Head of caudate nucleus (tissue), 42 donors: ENCODE measurements at regions not wholly inside any gene's neighbourhood (a gene's known extent, or its start where the extent isn't known, plus 50 kb on each side); places are given as distances from the start of the nearest gene placed in this dataset.
"Not testable (repeated sequence)": the region's sequence is repeated elsewhere in the genome, so short reads cannot be mapped to it uniquely, and the experiment has no call there.

Experiments
- DNase-seq, 42 donors: peaks; one replicate each; pipeline versions ENCODE4 v3.0.0 to v3.0.0-alpha.2; 2020 to 2021; ENCODE audit warnings: mixed read lengths in 7 of 42
- intact Hi-C: fragments of 100-400 bp; cut with DNase I; formaldehyde crosslinking; loops from one replicate; pipeline ENCODE4 v1.15.0; 2022

DNA sequence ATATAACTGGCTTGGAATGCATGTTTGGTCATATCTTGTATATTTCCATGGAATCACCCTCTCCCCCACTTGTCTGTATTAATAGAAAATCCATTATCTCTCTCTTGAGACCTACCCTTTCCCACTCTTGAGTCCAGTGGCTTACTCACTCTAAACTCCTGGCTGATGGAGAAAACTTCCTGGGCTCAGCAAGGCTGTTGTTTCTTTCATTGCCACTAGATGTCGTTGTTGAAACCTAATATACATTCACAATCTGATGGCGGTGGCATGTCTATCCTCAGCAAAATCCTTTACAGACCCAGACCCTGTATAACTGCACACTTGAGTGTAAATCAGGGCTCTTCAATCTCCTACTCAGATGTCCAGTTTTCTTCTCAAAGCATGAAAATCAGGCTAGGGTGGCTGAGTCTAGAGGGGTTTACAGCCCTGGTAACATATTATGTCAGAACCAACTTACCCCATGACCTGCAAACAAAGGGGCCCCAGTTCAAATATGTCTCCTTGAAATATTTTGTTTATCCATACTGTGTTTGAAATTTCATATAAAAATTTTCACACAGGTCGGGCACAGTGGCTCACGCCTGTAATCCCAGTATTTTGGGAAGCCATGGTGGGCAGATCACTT lies 70.0 kb upstream of the FAM241A start:
- DNase-seq, result peak in 13 of 42 donors; percentile 9 to 55 (median 25)

DNA sequence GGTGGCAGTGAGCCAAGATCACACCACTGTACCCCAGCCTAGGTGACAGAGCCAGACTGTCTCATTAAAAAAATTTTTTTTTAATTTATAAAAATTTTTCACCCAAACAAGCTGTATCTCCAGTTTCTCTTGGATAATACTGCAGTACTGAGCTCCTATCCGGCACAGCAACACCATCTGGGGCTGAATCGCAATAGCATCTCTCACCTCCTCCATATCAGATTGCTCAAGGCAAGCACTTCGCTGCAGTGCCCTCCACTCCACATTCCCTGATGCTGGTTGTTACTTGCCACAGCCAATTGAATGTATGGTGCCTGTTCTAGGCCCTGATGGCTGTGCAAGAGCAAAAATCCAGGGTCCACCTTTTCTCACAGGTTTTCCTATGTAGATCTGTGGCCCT lies 69.3 kb upstream of the FAM241A start:
- intact Hi-C loops, result no loop called here

More for the DNA sequence above, 70.0 kb upstream of the FAM241A start:
- intact Hi-C loops, result no loop called here

DNA sequence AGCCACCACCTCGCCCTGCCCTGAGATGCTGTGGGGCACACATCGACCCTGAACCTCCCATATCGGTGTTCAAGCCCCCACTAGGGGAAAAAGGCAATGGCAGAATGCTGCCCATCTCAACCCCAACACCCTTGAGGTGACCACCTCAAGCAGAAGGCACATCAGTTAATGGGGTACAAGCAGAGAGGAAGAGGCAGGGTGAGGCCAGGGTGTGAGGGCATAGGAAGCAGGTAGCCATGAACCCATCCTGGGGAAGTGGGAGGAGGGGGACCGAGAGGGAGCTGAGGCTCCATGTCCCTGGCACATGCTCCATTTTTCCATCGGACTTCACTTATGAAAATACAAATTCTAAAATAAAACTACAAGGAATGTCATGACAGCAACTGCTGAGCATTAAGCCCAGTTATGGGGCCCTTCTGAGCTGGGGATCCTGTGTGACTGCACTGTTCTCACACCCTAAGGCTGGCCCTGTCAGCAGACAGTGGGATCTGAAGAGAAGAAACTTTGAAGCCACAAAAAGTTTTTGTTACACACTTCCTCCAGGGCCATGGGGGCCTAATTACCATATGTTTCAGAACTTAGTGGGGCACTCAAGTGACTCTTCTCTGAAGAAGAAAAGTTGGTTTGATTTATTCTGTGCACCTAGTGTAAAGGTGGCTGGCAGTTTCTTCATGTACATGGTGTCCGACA lies 68.2 kb upstream of the FAM241A start:
- intact Hi-C loops, result no loop called here
- no peak for DNase-seq

More for the DNA sequence above, 69.3 kb upstream of the FAM241A start:
- DNase-seq, result no peak

DNA sequence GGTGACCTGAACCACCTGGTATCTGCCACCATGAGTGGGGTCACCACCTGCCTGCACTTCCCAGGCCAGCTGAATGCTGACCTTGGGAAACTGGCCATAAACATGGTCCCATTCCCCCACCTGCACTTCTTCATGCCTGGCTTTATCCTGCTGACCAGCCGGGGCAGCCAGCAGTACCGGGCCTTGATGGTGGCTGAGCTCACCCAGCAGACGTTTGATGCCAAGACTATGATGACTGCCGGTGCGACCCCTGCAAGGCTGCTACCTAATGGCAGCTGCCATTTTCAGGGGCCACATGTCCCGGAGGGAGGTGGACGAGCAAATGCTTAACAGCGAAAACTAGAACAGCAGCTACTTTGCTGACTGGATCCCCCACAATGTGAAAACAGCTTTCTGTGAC lies 67.5 kb upstream of the FAM241A start:
- intact Hi-C loops, result no loop called here

DNA sequence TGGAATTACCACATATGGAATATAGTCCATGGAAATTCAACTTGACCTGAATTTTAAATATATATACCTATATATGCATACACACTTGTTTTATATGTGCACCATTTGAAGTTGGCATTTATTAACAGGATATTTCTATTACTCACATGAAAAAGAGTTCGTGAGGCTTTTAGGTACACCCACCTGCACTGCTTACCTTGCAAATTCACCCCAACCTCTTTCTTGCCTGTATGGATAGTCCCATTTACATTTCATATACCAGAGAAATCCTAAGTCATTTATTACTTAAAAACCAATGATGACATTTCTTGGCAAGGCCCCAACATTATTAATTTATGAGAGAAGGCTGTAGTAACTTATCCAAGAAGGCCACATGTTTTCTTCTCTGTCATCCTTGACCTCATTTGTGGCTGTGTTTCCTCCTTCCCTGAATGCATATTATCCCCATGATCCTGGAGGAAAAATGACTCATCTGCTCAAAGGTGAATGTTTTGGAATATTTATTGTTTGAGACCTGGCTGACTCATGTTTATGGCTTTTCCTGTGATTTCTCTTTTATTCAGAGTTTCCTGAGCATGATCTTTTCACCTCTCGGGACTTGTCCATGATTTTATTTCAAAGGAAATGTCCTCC lies 62.2 kb upstream of the FAM241A start:
- DNase-seq, result no peak
- intact Hi-C loops, result no loop called here

More for the DNA sequence above, 67.5 kb upstream of the FAM241A start:
- no peak for DNase-seq

DNA sequence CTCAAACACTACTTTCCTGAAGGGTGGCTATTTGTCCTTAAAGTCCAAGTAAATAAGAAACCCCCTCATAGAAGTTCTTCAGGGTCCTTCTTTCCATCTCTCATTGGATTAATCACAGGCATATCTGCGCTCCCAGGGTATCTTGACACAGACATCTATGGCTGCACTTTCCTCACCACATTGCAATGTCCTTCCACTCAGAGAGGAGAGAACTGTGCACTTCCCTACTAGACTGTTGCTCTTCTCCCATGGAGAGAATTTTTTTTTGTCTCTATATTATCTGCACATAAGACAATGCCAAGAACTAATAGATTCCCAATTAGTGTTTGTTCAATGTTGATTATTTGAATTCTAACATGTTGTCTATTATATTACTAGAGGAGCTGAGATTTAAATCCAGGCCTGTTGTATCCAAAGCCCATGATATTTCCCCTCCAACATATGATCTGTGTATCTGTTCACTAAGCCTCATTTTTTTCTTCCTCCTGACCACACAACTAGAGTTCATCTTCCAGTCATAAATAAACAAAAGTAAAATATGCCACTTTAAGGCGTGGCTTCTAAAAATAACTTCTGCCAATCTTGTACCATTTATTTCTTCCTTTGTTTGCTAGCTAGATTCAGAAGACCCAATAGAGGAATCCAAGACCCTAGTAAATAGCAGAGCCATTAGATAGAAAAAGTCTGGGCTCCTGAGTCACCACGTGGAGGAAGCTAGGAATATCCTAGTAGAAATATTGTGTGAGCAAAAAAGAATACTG lies 61.5 kb upstream of the FAM241A start:
- intact Hi-C loops, result no loop called here
- DNase-seq, result no peak

DNA sequence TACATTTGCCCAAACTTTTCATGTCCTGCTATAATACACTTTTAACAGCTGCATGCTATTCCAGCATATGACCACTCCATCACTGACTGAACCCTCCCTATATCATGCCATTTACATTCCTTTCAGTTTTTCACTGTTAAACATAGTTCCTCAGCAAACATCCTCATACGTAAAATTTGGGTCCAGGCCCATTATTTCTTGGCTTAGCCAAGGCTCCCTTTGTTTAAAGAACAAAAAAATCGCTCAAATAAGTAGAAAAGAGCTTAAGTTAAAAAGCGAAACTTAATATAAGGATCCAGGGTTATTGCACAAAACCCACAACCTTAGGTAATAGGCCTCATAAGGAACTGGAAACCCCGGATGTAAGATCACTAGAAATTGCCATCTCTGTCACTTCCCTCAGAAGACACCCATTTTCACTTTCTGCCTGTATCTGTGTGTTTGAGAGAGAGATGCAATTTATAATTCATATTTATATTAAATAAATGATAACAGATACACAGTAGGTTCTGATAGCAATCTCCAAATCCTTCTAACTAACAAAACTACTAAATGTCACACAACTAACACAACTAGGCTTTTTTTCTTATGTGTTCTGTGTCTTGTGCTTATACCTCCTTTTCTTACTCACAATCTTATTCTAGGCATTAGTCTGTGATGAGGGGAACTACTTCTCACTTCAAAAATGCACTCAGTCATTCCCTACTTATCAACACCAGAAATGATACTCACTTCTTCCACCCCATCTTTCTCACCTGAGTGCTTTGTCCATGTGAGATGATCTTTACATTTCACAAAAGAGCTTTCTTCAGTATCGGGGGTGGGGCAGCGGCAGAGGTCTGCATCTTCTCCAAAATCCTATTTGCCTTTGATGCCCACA lies 59.9 kb upstream of the FAM241A start:
- intact Hi-C loops, result no loop called here
- no peak for DNase-seq

DNA sequence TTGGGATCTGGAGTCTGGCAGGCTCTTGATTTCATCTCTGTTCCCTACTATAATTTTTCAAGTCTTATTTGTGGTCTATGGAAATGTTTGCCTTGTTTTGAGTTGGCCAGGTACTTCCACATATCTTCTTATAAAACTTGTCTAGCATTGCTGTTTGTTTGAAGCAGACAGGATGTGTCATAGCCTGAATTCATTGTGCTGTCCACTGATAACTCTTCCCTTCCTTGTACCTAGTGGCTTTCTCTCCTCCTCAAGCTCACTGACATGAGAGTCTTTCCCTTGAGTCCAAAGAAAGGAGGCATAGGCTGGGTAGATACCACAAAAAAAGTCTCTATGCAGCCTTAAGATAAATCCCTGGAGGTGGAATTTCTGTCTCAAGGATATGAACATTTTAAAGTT lies 59.2 kb upstream of the FAM241A start:
- intact Hi-C loops, result no loop called here
- DNase-seq, result no peak

DNA sequence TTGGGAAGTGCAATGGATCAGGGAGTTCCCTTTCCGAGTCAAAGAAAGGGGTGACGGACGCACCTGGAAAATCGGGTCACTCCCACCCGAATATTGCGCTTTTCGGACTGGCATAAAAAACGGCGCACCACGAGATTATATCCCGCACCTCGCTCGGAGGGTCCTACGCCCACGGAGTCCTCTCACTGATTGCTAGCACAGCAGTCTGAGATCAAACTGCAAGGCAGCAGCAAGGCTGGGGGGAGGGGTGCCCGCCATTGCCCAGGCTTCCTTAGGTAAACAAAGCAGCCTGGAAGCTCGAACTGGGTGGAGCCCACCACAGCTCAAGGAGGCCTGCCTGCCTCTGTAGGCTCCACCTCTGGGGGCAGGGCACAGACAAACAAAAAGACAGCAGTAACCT lies 58.6 kb upstream of the FAM241A start:
- intact Hi-C loops, DNase-seq: not testable (repeated sequence)

DNA sequence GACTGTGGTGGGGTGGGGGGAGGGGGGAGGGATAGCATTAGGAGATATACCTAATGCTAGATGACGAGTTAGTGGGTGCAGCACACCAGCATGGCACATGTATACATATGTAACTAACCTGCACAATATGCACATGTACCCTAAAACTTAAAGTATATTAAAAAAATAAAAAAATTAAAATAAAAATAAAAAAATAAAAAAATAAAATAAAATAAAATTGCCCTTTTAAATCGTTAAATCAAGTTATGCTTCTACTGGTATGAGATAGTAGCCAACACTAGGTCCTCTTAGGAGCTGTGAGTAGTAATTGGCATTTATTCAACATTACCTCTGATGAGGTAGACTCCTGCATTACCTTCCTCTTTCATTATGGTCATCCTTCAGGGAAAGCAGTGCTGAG lies 52.9 kb upstream of the FAM241A start:
- intact Hi-C loops, DNase-seq: not testable (repeated sequence)

DNA sequence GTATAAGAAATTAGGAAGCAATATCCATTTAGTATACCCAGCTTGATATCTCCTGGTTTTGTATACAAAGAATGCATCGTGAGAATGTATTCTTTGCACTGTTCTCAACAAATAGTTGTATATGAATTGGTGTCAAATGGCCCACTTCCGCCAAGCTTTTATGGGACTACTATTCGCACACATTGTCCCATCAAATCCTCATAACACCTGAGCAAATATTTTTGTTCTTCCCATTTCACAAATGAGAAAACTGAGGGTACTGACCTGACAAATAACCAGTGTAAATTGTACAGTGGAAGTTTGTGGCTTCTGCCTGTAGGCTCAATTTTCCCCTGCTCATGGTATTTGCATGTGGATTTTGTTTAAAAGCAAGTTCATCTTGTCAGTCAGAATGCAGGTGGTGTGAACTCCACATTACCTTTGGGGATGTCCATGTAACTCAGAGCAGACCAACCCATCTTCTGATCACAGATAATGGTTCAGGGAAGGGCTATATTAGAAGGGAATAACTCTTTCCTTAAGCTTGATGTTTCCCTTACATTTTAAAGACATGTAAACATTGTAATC lies 51.5 kb upstream of the FAM241A start:
- no peak for DNase-seq
- intact Hi-C loops, result no loop called here

DNA sequence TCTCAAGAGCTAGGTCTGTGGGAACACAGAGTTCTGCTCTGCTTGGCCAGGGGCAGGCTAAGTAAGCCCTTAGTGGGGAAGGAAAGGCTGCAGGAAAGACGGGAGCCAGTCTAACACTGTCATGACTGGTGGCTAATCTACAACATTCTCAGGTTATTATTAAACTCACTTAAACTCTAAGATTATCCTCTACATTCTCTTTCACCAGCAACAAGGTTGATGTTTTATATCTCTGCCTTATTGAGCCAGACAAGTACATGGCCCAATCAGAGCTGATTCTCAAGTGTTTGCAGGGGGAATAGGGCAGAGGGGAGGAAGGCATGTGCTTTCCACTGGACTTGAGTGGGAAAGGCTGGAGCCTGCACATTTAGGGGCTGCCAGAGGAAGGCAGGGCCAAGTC lies 50.9 kb upstream of the FAM241A start:
- DNase-seq, result no peak
- intact Hi-C loops, result no loop called here
